HG02610 (cell line): ENCODE measurements at regions not wholly inside any gene's neighbourhood (a gene's known extent, or its start where the extent isn't known, plus 50 kb on each side); places are given as distances from the start of the nearest gene placed in this dataset.
"Not testable (repeated sequence)": the region's sequence is repeated elsewhere in the genome, so short reads cannot be mapped to it uniquely, and the experiment has no call there.

Experiments used
- ATAC-seq: cut with Tn5 transposase; IDR thresholded peaks from one replicate; pipeline ENCODE4 v1.9.1; 2021; ENCODE audit warnings: mild to moderate bottlenecking, moderate library complexity; ENCODE audit not compliant: unreplicated experiment

- no peak for ATAC-seq
Observed at GRCh38 chr4:81690871-81691270, 219.2 kb upstream of the RASGEF1B start.

GRCh38 chr4:81688085-81688484 lies 216.4 kb upstream of the RASGEF1B start:
- no peak for ATAC-seq

GRCh38 chr4:81687471-81687870 lies 215.8 kb upstream of the RASGEF1B start:
- ATAC-seq = no peak

- no peak for ATAC-seq
Observed at GRCh38 chr4:81685104-81685503, 213.4 kb upstream of the RASGEF1B start.

- ATAC-seq = no peak
Observed at GRCh38 chr4:81684352-81684751, 212.6 kb upstream of the RASGEF1B start.

GRCh38 chr4:81682492-81682891 lies 210.8 kb upstream of the RASGEF1B start:
- ATAC-seq = no peak

GRCh38 chr4:81679315-81679714 lies 207.6 kb upstream of the RASGEF1B start:
- ATAC-seq = no peak

- no peak for ATAC-seq
Observed at GRCh38 chr4:81678801-81679200, 207.1 kb upstream of the RASGEF1B start.

GRCh38 chr4:81676537-81676936 lies 204.8 kb upstream of the RASGEF1B start:
- no peak for ATAC-seq

GRCh38 chr4:81675791-81676393 lies 204.2 kb upstream of the RASGEF1B start:
- no peak for ATAC-seq

GRCh38 chr4:81673961-81674360 lies 202.3 kb upstream of the RASGEF1B start:
- no peak for ATAC-seq

GRCh38 chr4:81668328-81668727 lies 196.6 kb upstream of the RASGEF1B start:
- ATAC-seq = not testable (repeated sequence)

- ATAC-seq = no peak
Observed at GRCh38 chr4:81667539-81667938, 195.8 kb upstream of the RASGEF1B start.

- ATAC-seq = no peak
Observed at GRCh38 chr4:81666491-81666890, 194.8 kb upstream of the RASGEF1B start.

GRCh38 chr4:81665649-81666048 lies 193.9 kb upstream of the RASGEF1B start:
- ATAC-seq = no peak

GRCh38 chr4:81665045-81665444 lies 193.3 kb upstream of the RASGEF1B start:
- ATAC-seq = no peak

- no peak for ATAC-seq
Observed at GRCh38 chr4:81664079-81664478, 192.4 kb upstream of the RASGEF1B start.

- ATAC-seq = no peak
Observed at GRCh38 chr4:81663368-81663767, 191.7 kb upstream of the RASGEF1B start.

GRCh38 chr4:81659051-81659450 lies 187.3 kb upstream of the RASGEF1B start:
- ATAC-seq = no peak

- no peak for ATAC-seq
Observed at GRCh38 chr4:81652069-81652478, 180.4 kb upstream of the RASGEF1B start.

GRCh38 chr4:81651243-81651899 lies 179.7 kb upstream of the RASGEF1B start:
- ATAC-seq = no peak

- no peak for ATAC-seq
Observed at GRCh38 chr4:81650606-81651242, 179.0 kb upstream of the RASGEF1B start.
